Kidney (tissue), 13 donors: ENCODE measurements at regions not wholly inside any gene's neighbourhood (a gene's known extent, or its start where the extent isn't known, plus 50 kb on each side); places are given as distances from the start of the nearest gene placed in this dataset.
A peak's percentile ranks its signal among the peaks of the same experiment; 100 is the strongest.

Experiments
- DNase-seq, 5 donors: peaks; one replicate each; pipeline ENCODE4 v3.0.0-alpha.2; 2013 to 2020
- FAIRE-seq: peaks from 2 replicates; lab custom pipeline; 2012; peaks lifted over from hg19 to GRCh38; lab: Jason Lieb, UNC
- H3K27ac ChIP-seq, 2 donors: one replicate each; pipeline ENCODE4 v1.7.0; 2013; ENCODE audit warnings: low read depth in 2 of 2, low read length in 2 of 2, inconsistent platforms in 1 of 2
- H3K27me3 ChIP-seq: one replicate; pipeline ENCODE4 v1.7.1; 2013; ENCODE audit warnings: low read length, inconsistent platforms; ENCODE audit not compliant: control insufficient read depth, insufficient read depth
- H3K36me3 ChIP-seq, 3 donors: one replicate each; pipeline versions ENCODE4 v1.7.0 to v1.7.1; 2013; ENCODE audit warnings: low read length in 3 of 3, control low read depth in 1 of 3, inconsistent platforms in 1 of 3; ENCODE audit not compliant: insufficient read depth in 3 of 3, control insufficient read depth in 2 of 3
- H3K4me1 ChIP-seq, 3 donors: one replicate each; pipeline versions ENCODE4 v1.7.0 to v1.7.1; 2013; ENCODE audit warnings: low read length in 3 of 3, inconsistent platforms in 1 of 3, low read depth in 1 of 3; ENCODE audit not compliant: control insufficient read depth in 2 of 3, insufficient read depth in 2 of 3
- H3K4me3 ChIP-seq, 3 donors: one replicate each; pipeline versions ENCODE4 v1.7.0 to v1.8.1; 2013; ENCODE audit warnings: low read length in 3 of 3, control low read depth in 1 of 3, inconsistent platforms in 1 of 3
- H3K9ac ChIP-seq, 3 donors: one replicate each; pipeline versions ENCODE4 v1.7.0 to v1.7.1; 2013; ENCODE audit warnings: low read length in 3 of 3, control low read depth in 1 of 3, inconsistent platforms in 1 of 3
- H3K9me3 ChIP-seq, 3 donors: one replicate each; pipeline versions ENCODE4 v1.7.0 to v1.7.1; 2013; ENCODE audit warnings: low read length in 3 of 3, control low read depth in 1 of 3, inconsistent platforms in 1 of 3; ENCODE audit not compliant: control insufficient read depth in 2 of 3, insufficient read depth in 1 of 3
- intact Hi-C: fragments of 100-400 bp; cut with DNase I; formaldehyde crosslinking; loops from one replicate; pipeline ENCODE4 v1.11.1; 2022
- TF ChIP-seq, protein P1 (sequence below): IDR thresholded peaks from 3 replicates; pipeline ENCODE4 v1.5.1; 2012; ENCODE audit warnings: mild to moderate bottlenecking, moderate library complexity, borderline replicate concordance; ENCODE audit not compliant: insufficient read depth; ENCODE audit errors: extremely low read depth
- donor health status: control.
- donor health status: control.
- donor health status: control.
- donor health status: control.
- donor health status: control.
- donor health status: DM: yes; HTN: yes; CAD: no.
- donor health status: Normal renal cell carcinoma (clear cell type).

GRCh38 chr4:157795495-157795894 lies 377.3 kb downstream of the GASK1B start:
- TF ChIP-seq, protein P1, sequence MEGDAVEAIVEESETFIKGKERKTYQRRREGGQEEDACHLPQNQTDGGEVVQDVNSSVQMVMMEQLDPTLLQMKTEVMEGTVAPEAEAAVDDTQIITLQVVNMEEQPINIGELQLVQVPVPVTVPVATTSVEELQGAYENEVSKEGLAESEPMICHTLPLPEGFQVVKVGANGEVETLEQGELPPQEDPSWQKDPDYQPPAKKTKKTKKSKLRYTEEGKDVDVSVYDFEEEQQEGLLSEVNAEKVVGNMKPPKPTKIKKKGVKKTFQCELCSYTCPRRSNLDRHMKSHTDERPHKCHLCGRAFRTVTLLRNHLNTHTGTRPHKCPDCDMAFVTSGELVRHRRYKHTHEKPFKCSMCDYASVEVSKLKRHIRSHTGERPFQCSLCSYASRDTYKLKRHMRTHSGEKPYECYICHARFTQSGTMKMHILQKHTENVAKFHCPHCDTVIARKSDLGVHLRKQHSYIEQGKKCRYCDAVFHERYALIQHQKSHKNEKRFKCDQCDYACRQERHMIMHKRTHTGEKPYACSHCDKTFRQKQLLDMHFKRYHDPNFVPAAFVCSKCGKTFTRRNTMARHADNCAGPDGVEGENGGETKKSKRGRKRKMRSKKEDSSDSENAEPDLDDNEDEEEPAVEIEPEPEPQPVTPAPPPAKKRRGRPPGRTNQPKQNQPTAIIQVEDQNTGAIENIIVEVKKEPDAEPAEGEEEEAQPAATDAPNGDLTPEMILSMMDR = no peak
- intact Hi-C loops = no loop called here
- no peak for FAIRE-seq

GRCh38 chr4:157792716-157793115 lies 380.1 kb downstream of the GASK1B start:
- Histone ChIP-seq H3K9me3 (no peaks in the 10 kb centered on the region), H3K4me3 (no peak overlapping the region), H3K9ac (no peak overlapping the region), H3K4me1 (no peaks in the 10 kb centered on the region), H3K27ac (no peak overlapping the region), H3K36me3 (no peaks in the 10 kb centered on the region), H3K27me3 (no peaks in the 10 kb centered on the region)
- DNase-seq (no peak), FAIRE-seq (no peak)
- intact Hi-C loops = no loop called here
- TF ChIP-seq, protein P1 = no peak

More at GRCh38 chr4:157795495-157795894, 377.3 kb downstream of the GASK1B start:
- DNase-seq = no peak
- H3K36me3 ChIP-seq = no peaks in the 10 kb centered on the region
- H3K4me3 ChIP-seq = no peak overlapping the region
- H3K4me1 ChIP-seq = no peaks in the 10 kb centered on the region
- no peaks in the 10 kb centered on the region for H3K9me3 ChIP-seq
- no peak overlapping the region for H3K9ac ChIP-seq
- no peaks in the 10 kb centered on the region for H3K27me3 ChIP-seq
- H3K27ac ChIP-seq = no peak overlapping the region

DNA sequence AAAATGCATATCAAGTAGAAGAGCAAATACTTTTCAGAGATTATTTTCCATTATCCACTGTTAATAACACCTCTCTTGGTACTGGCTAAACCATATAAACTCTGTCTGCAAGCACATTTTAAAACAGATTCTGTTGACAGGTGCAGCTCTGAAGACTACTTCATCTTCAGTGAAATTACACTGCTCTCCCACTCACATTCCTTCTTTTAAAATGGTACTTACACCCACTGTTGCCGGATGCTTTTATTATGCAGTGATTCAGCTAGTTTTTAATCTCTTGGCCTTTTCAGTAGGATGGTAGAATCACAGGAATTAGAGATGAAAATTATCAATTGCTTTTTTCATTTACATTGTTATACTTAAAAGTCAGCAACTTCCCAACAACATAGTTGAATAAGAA lies 381.6 kb downstream of the GASK1B start:
- FAIRE-seq (no peak), DNase-seq (peak in 1 of 5 donors; percentile 2)
- intact Hi-C loops = no loop called here
- Histone ChIP-seq H3K27me3 (no peaks in the 10 kb centered on the region), H3K9me3 (no peaks in the 10 kb centered on the region), H3K27ac (no peak overlapping the region), H3K4me1 (no peaks in the 10 kb centered on the region), H3K9ac (no peak overlapping the region), H3K4me3 (no peak overlapping the region), H3K36me3 (no peaks in the 10 kb centered on the region)
- TF ChIP-seq, protein P1 = no peak

DNA sequence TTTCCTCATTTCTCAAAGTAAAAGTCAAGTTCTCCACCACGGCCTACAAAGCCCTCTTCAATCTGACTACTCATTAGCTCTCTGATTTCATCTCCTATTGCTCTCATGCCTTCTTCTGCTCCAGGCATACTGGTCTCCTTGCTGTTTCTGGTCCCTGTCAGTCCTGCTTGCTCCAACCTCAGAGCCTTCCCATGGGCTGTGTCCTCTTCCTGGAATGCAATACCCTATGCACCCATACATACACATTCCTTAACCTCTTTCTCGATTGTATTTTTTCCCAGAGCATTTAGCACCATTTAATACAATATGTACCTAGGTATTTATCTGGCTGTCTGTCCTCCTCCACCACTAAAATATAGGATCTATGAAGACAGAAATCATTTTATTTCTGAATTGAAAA lies 385.2 kb downstream of the GASK1B start:
- H3K9ac ChIP-seq = no peak overlapping the region
- H3K4me1 ChIP-seq = no peaks in the 10 kb centered on the region
- no peak for FAIRE-seq
- H3K4me3 ChIP-seq = no peak overlapping the region
- H3K27ac ChIP-seq = no peak overlapping the region
- TF ChIP-seq, protein P1 = no peak
- no peaks in the 10 kb centered on the region for H3K9me3 ChIP-seq
- intact Hi-C loops = no loop called here
- H3K36me3 ChIP-seq = no peaks in the 10 kb centered on the region
- no peak for DNase-seq
- H3K27me3 ChIP-seq = no peaks in the 10 kb centered on the region
